DMS153 (cell line): ENCODE measurements at regions not wholly inside any gene's neighbourhood (a gene's known extent, or its start where the extent isn't known, plus 50 kb on each side); places are given as distances from the start of the nearest gene placed in this dataset.
"Not testable (repeated sequence)": the region's sequence is repeated elsewhere in the genome, so short reads cannot be mapped to it uniquely, and the experiment has no call there.

Experiments
- DNase-seq: peaks from one replicate; lab custom pipeline; 2025; lab: John Stamatoyannopoulos, UW

GRCh38 chr12:73053893-73054292 lies 781.7 kb downstream of the TRHDE start:
- DNase-seq, result no peak

GRCh38 chr12:73057428-73057827 lies 785.3 kb downstream of the TRHDE start:
- DNase-seq, result no peak

GRCh38 chr12:73065913-73066312 lies 793.7 kb downstream of the TRHDE start:
- no peak for DNase-seq

- no peak for DNase-seq
Measured at GRCh38 chr12:73067616-73068015, 795.4 kb downstream of the TRHDE start.

- DNase-seq, result no peak
Measured at GRCh38 chr12:73072214-73072613, 800.0 kb downstream of the TRHDE start.

- DNase-seq, result no peak
Measured at GRCh38 chr12:73076760-73077159, 804.6 kb downstream of the TRHDE start.

- DNase-seq, result no peak
Measured at GRCh38 chr12:73083736-73084135, 811.6 kb downstream of the TRHDE start.

GRCh38 chr12:73106296-73106695 lies 834.1 kb downstream of the TRHDE start:
- DNase-seq, result no peak

GRCh38 chr12:73106896-73107295 lies 834.7 kb downstream of the TRHDE start:
- DNase-seq, result no peak

GRCh38 chr12:73110816-73111215 lies 838.6 kb downstream of the TRHDE start:
- no peak for DNase-seq

GRCh38 chr12:73112035-73112816 lies 840.1 kb downstream of the TRHDE start:
- DNase-seq, result no peak

- DNase-seq, result no peak
Measured at GRCh38 chr12:73124480-73124879, 852.3 kb downstream of the TRHDE start.

GRCh38 chr12:73125148-73125547 lies 853.0 kb downstream of the TRHDE start:
- no peak for DNase-seq

GRCh38 chr12:73136386-73136785 lies 864.2 kb downstream of the TRHDE start:
- DNase-seq, result no peak

GRCh38 chr12:73139642-73140041 lies 867.5 kb downstream of the TRHDE start:
- DNase-seq, result not testable (repeated sequence)

GRCh38 chr12:73158341-73158740 lies 886.2 kb downstream of the TRHDE start:
- DNase-seq, result no peak

GRCh38 chr12:73159954-73160353 lies 887.8 kb downstream of the TRHDE start:
- DNase-seq, result no peak

- DNase-seq, result no peak
Measured at GRCh38 chr12:73161970-73162369, 889.8 kb downstream of the TRHDE start.

- DNase-seq, result no peak
Measured at GRCh38 chr12:73180734-73181133, 908.6 kb downstream of the TRHDE start.

GRCh38 chr12:73181244-73181643 lies 909.1 kb downstream of the TRHDE start:
- DNase-seq, result no peak

GRCh38 chr12:73185403-73185802 lies 913.2 kb downstream of the TRHDE start:
- no peak for DNase-seq

GRCh38 chr12:73186272-73186671 lies 914.1 kb downstream of the TRHDE start:
- no peak for DNase-seq

GRCh38 chr12:73187765-73188164 lies 915.6 kb downstream of the TRHDE start:
- no peak for DNase-seq

- no peak for DNase-seq
Measured at GRCh38 chr12:73210548-73211204, 938.5 kb downstream of the TRHDE start.
